ENCODE measurements at regions not wholly inside any gene's neighbourhood (a gene's known extent, or its start where the extent isn't known, plus 50 kb on each side); places are given as distances from the start of the nearest gene placed in this dataset.

GRCh38 chr15:47213883-47214282 lies 503.4 kb upstream of the SEMA6D start:
- Histone ChIP-seq H4K8ac (replicated peaks; ENCODE audit: insufficient read length, low read depth, low read length) (no peak overlapping the region), H2BK120ac (ENCODE audit: low read depth, low read length, poor library complexity, severe bottlenecking) (no peak overlapping the region), H4K5ac (ENCODE audit: insufficient read length, low read depth, low read length) (no peak overlapping the region), H2BK12ac (ENCODE audit: insufficient read length, low read depth, low read length) (no peak overlapping the region), H4K20me1 (ENCODE audit: control insufficient read depth, insufficient read depth, insufficient read length) (no peaks in the 10 kb centered on the region), H3K23me2 (ENCODE audit: insufficient read length, low read depth, low read length, poor library complexity, severe bottlenecking) (no peaks in the 10 kb centered on the region), H3K14ac (ENCODE audit: insufficient read depth, low read length) (no peak overlapping the region), H3K4me1 (ENCODE audit: insufficient read depth, low read length) (no peaks in the 10 kb centered on the region), H3K23ac (ENCODE audit: insufficient read length, low read depth, low read length) (no peak overlapping the region), H3K4me2 (ENCODE audit: insufficient read depth, insufficient read length, low read length) (no peak overlapping the region), H3K27ac (ENCODE audit: insufficient read length, low read depth, low read length) (no peak overlapping the region), H2AK5ac (ENCODE audit: insufficient read length, low read length) (no peak overlapping the region), H3K79me1 (ENCODE audit: insufficient read depth, low read depth, low read length, poor library complexity, severe bottlenecking) (no peaks in the 10 kb centered on the region), H3K9me3 (ENCODE audit: control insufficient read depth, low read depth, low read length) (no peaks in the 10 kb centered on the region), H2BK5ac (ENCODE audit: insufficient read length, low read length) (no peak overlapping the region), H4K91ac (ENCODE audit: insufficient read length, low read depth, low read length) (no peak overlapping the region), H2BK15ac (ENCODE audit: low read depth, low read length) (no peak overlapping the region), H3K27me3 (ENCODE audit: insufficient read depth, low read length) (no peaks in the 10 kb centered on the region), H3K79me2 (ENCODE audit: insufficient read depth, low read length) (no peaks in the 10 kb centered on the region), H2BK20ac (ENCODE audit: low read depth, low read length, poor library complexity, severe bottlenecking) (no peak overlapping the region), H3K4ac (ENCODE audit: low read depth, low read length) (no peak overlapping the region), H3K18ac (ENCODE audit: insufficient read length, low read depth, low read length) (no peak overlapping the region), H2AFZ (ENCODE audit: low read length) (no peak overlapping the region), H3T11ph (ENCODE audit: low read length) (no peak overlapping the region), H3K9ac (ENCODE audit: extremely low read depth, insufficient read length, low read length) (no peak overlapping the region), H3K56ac (ENCODE audit: insufficient read length, low read depth, low read length) (no peak overlapping the region)
- TF ChIP-seq CTCF (conservative IDR thresholded peaks at IDR 0.05) = no peak
- Mint-ChIP-seq H3K9me3 (no peaks in the 10 kb centered on the region), H3K27me3 (ENCODE audit: low read depth) (no peaks in the 10 kb centered on the region), H3K27ac (no peak overlapping the region), H3K4me1 (peaks cover 0 to 10% of the 10 kb centered on the region in 2 experiments; a peak in 3 of 4 replicates), H3K36me3 (ENCODE audit: insufficient read depth in 1 of 3, low read depth in 3 of 3) (no peaks in the 10 kb centered on the region; a peak in 1 of 7 replicates), H3K4me3 (no peak overlapping the region)
- DNase-seq = no peak
- no CpG with 5 or more reads among the region's 6 CpGs for WGBS (ENCODE audit: extremely low coverage, insufficient read length, low lambda C conversion rate)

Data from H9 (cell line).